HEK293 (cell line): ENCODE measurements at regions not wholly inside any gene's neighbourhood (a gene's known extent, or its start where the extent isn't known, plus 50 kb on each side); places are given as distances from the start of the nearest gene placed in this dataset.
A peak's percentile ranks its signal among the peaks of the same experiment; 100 is the strongest.

Experiments
- CTCF ChIA-PET: fragments of 350-600 bp; formaldehyde crosslinking; extraction: SDS; loops from one replicate; lab custom pipeline; 2021; ENCODE audit warnings: antibody characterized with exemption; lab: Yijun Ruan, JAX
- POLR2A ChIA-PET: fragments of 300-600 bp; formaldehyde crosslinking; extraction: SDS; loops from one replicate; lab custom pipeline; 2020; ENCODE audit warnings: antibody characterized with exemption, inconsistent platforms; lab: Yijun Ruan, JAX
- H3K27ac ChIP-seq: fragments of 200-500 bp; sonication (Bioruptor generic); 2 replicates; pipeline ENCODE4 v1.5.1; 2014; ENCODE audit warnings: low read depth, low read length, control low read depth, inconsistent platforms; ENCODE audit errors: extremely low read depth
- H3K36me3 ChIP-seq, 2 experiments: fragments of 200-500 bp in 1 of 2; sonication (Bioruptor generic) in 1 of 2; 1 replicate in 1 of 2; 2 replicates in 1 of 2; pipeline ENCODE4 v1.5.1; 2014 to 2017; ENCODE audit warnings: inconsistent platforms in 2 of 2, low read length in 2 of 2; ENCODE audit not compliant: control insufficient read depth in 2 of 2, insufficient read depth in 1 of 2
- H3K4me1 ChIP-seq: fragments of 200-500 bp; sonication (Bioruptor generic); 2 replicates; pipeline ENCODE4 v1.5.1; 2014; ENCODE audit warnings: mild to moderate bottlenecking, low read length, inconsistent platforms; ENCODE audit not compliant: control insufficient read depth, insufficient read depth
- H3K4me3 ChIP-seq: 2 replicates; pipeline ENCODE4 v1.5.1; 2011; ENCODE audit warnings: low read depth, mild to moderate bottlenecking, control low read depth, low read length, moderate library complexity
- H3K9me3 ChIP-seq: fragments of 200-500 bp; sonication (Bioruptor generic); 2 replicates; pipeline ENCODE4 v1.5.1; 2014; ENCODE audit warnings: low read depth, low read length, inconsistent platforms; ENCODE audit not compliant: control insufficient read depth, insufficient read depth
- BCL11A ChIP-seq: fragments of 450-650 bp; formaldehyde crosslinking; IDR thresholded peaks from 2 replicates; pipeline ENCODE4 v1.5.1; 2016; ENCODE audit warnings: low read depth, missing biosample characterization, missing genetic modification characterization
- KLF9 ChIP-seq: fragments of 450-650 bp; formaldehyde crosslinking; IDR thresholded peaks from 2 replicates; pipeline ENCODE4 v1.5.1; 2016; ENCODE audit warnings: missing biosample characterization, missing genetic modification characterization, low read depth
- YY2 ChIP-seq: fragments of 450-650 bp; formaldehyde crosslinking; IDR thresholded peaks from 2 replicates; pipeline ENCODE4 v1.5.1; 2016; ENCODE audit warnings: missing biosample characterization, missing genetic modification characterization
- ZBTB7A ChIP-seq: fragments of 450-650 bp; formaldehyde crosslinking; IDR thresholded peaks from 2 replicates; pipeline ENCODE4 v1.5.1; 2016; ENCODE audit warnings: low read depth, missing biosample characterization, missing genetic modification characterization
- ZBTB8A ChIP-seq: fragments of 450-650 bp; formaldehyde crosslinking; IDR thresholded peaks from 2 replicates; pipeline ENCODE4 v1.5.1; 2016; ENCODE audit warnings: missing biosample characterization, missing genetic modification characterization
- ZFP3 ChIP-seq: fragments of 450-650 bp; formaldehyde crosslinking; IDR thresholded peaks from 2 replicates; pipeline ENCODE4 v1.5.1; 2016; ENCODE audit warnings: low read depth, missing biosample characterization, missing genetic modification characterization
- ZNF132 ChIP-seq: fragments of 450-650 bp; formaldehyde crosslinking; IDR thresholded peaks from 2 replicates; pipeline ENCODE4 v1.5.1; 2017; ENCODE audit warnings: missing biosample characterization, missing genetic modification characterization, borderline replicate concordance
- ZNF157 ChIP-seq: fragments of 450-650 bp; formaldehyde crosslinking; IDR thresholded peaks from 2 replicates; pipeline ENCODE4 v1.5.1; 2016; ENCODE audit warnings: missing biosample characterization, missing genetic modification characterization
- ZNF302 ChIP-seq: fragments of 450-650 bp; formaldehyde crosslinking; IDR thresholded peaks from 2 replicates; pipeline ENCODE4 v1.5.1; 2016; ENCODE audit warnings: missing biosample characterization, missing genetic modification characterization, low read depth
- ZNF311 ChIP-seq: fragments of 450-650 bp; formaldehyde crosslinking; IDR thresholded peaks from 2 replicates; pipeline ENCODE4 v1.5.1; 2017; ENCODE audit warnings: missing biosample characterization, missing genetic modification characterization, borderline replicate concordance
- ZNF544 ChIP-seq: fragments of 450-650 bp; formaldehyde crosslinking; IDR thresholded peaks from 2 replicates; pipeline ENCODE4 v1.5.0; 2017; ENCODE audit warnings: missing biosample characterization, missing genetic modification characterization
- ZNF654 ChIP-seq: fragments of 450-650 bp; formaldehyde crosslinking; IDR thresholded peaks from 2 replicates; pipeline ENCODE4 v1.5.1; 2016; ENCODE audit warnings: low read depth, missing biosample characterization, missing genetic modification characterization
- ZSCAN16 ChIP-seq: fragments of 450-650 bp; formaldehyde crosslinking; IDR thresholded peaks from 2 replicates; pipeline ENCODE4 v1.5.1; 2016; ENCODE audit warnings: missing biosample characterization, missing genetic modification characterization
- ZXDB ChIP-seq: fragments of 450-650 bp; formaldehyde crosslinking; IDR thresholded peaks from 2 replicates; pipeline ENCODE4 v1.5.1; 2016; ENCODE audit warnings: missing biosample characterization, missing genetic modification characterization
- TF ChIP-seq, protein P1 (sequence below): fragments of 450-650 bp; formaldehyde crosslinking; IDR thresholded peaks from 2 replicates; pipeline ENCODE4 v1.5.1; 2017; ENCODE audit warnings: missing biosample characterization, missing genetic modification characterization
- TF ChIP-seq, protein P2 (sequence below): fragments of 450-650 bp; formaldehyde crosslinking; IDR thresholded peaks from 2 replicates; pipeline ENCODE4 v1.5.1; 2017; ENCODE audit warnings: missing biosample characterization, missing genetic modification characterization
- TF ChIP-seq, protein P3 (sequence below): fragments of 450-650 bp; formaldehyde crosslinking; IDR thresholded peaks from 2 replicates; pipeline ENCODE4 v1.5.0; 2017; ENCODE audit warnings: missing biosample characterization, missing genetic modification characterization, borderline replicate concordance
- TF ChIP-seq, protein P4 (sequence below): fragments of 450-650 bp; formaldehyde crosslinking; IDR thresholded peaks from 2 replicates; pipeline ENCODE4 v1.5.1; 2016; ENCODE audit warnings: missing biosample characterization, missing genetic modification characterization, low read depth
- TF ChIP-seq, protein P5 (sequence below): fragments of 450-650 bp; formaldehyde crosslinking; IDR thresholded peaks from 2 replicates; pipeline ENCODE4; 2016; ENCODE audit warnings: missing biosample characterization, missing genetic modification characterization

DNA sequence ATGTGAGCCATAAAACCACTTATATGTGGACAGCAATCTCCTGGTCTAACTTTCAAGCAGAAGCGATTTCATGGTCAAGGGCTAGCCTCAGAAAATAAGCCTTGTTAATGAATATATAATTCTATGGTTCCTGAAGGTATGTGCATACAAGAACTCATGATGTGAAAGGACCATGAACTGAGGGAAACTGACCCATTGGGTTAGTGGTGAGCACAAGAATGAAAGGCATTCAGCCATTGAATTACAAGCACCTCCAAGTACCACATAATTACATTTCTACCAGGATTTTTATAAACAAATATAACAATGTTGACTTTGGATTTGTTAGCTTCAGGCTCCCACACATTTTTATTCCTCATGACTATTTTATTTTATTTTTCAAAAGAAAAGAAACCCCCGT lies 459.0 kb downstream of the TLE4 start:
- H3K9me3 ChIP-seq: no peaks in the 10 kb centered on the region
- H3K4me3 ChIP-seq: no peak overlapping the region
- no peaks in the 10 kb centered on the region for H3K36me3 ChIP-seq
- CTCF ChIA-PET: no interaction called here
- no peaks in the 10 kb centered on the region for H3K4me1 ChIP-seq
- TF ChIP-seq, protein P1, sequence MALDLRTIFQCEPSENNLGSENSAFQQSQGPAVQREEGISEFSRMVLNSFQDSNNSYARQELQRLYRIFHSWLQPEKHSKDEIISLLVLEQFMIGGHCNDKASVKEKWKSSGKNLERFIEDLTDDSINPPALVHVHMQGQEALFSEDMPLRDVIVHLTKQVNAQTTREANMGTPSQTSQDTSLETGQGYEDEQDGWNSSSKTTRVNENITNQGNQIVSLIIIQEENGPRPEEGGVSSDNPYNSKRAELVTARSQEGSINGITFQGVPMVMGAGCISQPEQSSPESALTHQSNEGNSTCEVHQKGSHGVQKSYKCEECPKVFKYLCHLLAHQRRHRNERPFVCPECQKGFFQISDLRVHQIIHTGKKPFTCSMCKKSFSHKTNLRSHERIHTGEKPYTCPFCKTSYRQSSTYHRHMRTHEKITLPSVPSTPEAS (tag by site-specific recombination): no peak
- TF ChIP-seq, protein P2, sequence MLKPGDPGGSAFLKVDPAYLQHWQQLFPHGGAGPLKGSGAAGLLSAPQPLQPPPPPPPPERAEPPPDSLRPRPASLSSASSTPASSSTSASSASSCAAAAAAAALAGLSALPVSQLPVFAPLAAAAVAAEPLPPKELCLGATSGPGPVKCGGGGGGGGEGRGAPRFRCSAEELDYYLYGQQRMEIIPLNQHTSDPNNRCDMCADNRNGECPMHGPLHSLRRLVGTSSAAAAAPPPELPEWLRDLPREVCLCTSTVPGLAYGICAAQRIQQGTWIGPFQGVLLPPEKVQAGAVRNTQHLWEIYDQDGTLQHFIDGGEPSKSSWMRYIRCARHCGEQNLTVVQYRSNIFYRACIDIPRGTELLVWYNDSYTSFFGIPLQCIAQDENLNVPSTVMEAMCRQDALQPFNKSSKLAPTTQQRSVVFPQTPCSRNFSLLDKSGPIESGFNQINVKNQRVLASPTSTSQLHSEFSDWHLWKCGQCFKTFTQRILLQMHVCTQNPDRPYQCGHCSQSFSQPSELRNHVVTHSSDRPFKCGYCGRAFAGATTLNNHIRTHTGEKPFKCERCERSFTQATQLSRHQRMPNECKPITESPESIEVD (tag by site-specific recombination): no peak
- TF ChIP-seq, all 188 proteins: peak for 0
- POLR2A ChIA-PET: no interaction called here
- no peak overlapping the region for H3K27ac ChIP-seq

DNA sequence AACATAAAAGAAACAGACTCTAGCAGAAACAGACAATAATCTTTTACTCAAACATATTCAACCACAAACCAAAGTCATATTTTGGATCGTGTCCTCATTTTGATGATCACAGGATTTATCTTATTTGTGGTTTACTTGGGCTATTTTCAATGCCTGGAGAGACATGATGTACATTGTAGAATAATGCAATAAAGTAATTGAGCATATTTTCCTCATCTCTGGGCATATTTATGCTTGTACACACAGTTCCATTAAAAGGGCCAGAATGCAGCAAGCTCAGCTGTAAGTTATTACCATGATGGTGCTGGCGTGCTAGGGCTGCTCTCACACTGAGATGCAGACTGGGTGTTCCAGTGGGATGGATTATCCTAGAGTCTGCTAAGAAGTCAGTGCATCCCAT lies 456.7 kb downstream of the TLE4 start:
- H3K4me3 ChIP-seq: no peak overlapping the region
- H3K36me3 ChIP-seq: no peaks in the 10 kb centered on the region
- ChIA-PET CTCF (no interaction called here), POLR2A (no interaction called here)
- no peaks in the 10 kb centered on the region for H3K4me1 ChIP-seq
- H3K9me3 ChIP-seq: no peaks in the 10 kb centered on the region
- TF ChIP-seq KLF9 (tag by site-specific recombination) (no peak), ZNF157 (tag by site-specific recombination) (no peak), ZBTB7A (tag by site-specific recombination) (no peak), ZNF132 (no peak)
- TF ChIP-seq, protein P3, sequence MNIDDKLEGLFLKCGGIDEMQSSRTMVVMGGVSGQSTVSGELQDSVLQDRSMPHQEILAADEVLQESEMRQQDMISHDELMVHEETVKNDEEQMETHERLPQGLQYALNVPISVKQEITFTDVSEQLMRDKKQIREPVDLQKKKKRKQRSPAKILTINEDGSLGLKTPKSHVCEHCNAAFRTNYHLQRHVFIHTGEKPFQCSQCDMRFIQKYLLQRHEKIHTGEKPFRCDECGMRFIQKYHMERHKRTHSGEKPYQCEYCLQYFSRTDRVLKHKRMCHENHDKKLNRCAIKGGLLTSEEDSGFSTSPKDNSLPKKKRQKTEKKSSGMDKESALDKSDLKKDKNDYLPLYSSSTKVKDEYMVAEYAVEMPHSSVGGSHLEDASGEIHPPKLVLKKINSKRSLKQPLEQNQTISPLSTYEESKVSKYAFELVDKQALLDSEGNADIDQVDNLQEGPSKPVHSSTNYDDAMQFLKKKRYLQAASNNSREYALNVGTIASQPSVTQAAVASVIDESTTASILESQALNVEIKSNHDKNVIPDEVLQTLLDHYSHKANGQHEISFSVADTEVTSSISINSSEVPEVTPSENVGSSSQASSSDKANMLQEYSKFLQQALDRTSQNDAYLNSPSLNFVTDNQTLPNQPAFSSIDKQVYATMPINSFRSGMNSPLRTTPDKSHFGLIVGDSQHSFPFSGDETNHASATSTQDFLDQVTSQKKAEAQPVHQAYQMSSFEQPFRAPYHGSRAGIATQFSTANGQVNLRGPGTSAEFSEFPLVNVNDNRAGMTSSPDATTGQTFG (tag by site-specific recombination): no peak
- H3K27ac ChIP-seq: no peak overlapping the region

DNA sequence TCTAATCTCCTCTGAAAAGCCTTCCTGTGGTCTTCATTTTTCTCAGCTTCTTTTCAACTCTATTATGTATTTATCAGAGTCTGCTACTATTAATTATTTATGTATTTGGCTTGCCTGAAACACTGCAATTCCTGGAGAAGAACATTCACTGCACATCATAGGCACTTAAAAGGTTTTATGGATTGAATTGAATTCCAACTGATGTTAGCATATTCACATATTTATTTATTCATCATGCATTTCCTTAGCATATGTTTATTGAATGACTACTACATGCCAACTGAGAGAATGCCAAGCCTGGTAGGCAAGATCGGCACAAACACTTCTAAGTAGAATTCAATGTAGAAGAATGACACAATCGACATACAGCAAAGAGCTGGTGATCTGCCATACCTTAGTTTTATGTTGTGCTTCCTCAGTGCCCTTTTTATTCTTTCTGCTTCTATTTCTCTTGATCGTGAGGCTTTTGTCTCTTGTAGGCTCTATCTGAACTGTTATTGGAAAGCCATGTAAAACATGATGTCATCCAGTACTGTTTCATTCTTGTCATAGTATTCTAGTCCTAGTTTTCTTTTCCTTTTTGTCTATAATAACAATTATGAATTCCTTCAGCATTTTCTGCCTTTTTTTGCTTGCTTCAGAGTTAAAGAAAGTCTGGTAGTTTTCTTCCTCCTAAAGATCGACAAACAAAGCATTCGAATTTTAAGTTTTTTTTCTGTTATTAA lies 454.2 kb downstream of the TLE4 start:
- CTCF ChIA-PET: no interaction called here
- TF ChIP-seq, protein P4, sequence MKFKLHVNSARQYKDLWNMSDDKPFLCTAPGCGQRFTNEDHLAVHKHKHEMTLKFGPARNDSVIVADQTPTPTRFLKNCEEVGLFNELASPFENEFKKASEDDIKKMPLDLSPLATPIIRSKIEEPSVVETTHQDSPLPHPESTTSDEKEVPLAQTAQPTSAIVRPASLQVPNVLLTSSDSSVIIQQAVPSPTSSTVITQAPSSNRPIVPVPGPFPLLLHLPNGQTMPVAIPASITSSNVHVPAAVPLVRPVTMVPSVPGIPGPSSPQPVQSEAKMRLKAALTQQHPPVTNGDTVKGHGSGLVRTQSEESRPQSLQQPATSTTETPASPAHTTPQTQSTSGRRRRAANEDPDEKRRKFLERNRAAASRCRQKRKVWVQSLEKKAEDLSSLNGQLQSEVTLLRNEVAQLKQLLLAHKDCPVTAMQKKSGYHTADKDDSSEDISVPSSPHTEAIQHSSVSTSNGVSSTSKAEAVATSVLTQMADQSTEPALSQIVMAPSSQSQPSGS (tag by site-specific recombination): peak; percentile 59
- TF ChIP-seq ZXDB (tag by site-specific recombination): no peak
- TF ChIP-seq, all 188 proteins: peak for 1
- no peaks in the 10 kb centered on the region for H3K36me3 ChIP-seq
- POLR2A ChIA-PET: no interaction called here
- H3K27ac ChIP-seq: no peak overlapping the region
- H3K4me3 ChIP-seq: no peak overlapping the region
- no peaks in the 10 kb centered on the region for H3K9me3 ChIP-seq
- H3K4me1 ChIP-seq: no peaks in the 10 kb centered on the region

DNA sequence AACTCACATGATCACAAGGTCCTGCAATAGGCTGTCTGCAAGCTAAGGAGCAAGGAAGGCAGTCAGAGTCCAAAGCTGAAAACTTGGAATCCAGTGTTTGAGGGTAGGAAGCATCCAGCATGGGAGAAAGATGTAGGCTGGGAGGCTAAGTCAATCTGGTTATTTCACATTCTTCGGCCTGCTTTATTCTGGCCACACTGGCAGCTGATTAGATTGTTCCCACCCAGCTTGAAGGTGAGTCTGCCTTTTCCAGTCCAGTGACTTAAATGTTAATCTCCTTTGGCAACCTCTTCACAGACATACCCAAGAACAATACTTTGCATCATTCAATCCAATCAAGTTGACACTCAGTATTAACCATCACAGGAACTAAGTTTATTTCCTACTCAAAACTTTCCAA lies 453.4 kb downstream of the TLE4 start:
- ChIA-PET POLR2A (no interaction called here), CTCF (no interaction called here)
- H3K9me3 ChIP-seq: no peaks in the 10 kb centered on the region
- H3K36me3 ChIP-seq: no peaks in the 10 kb centered on the region
- no peak overlapping the region for H3K27ac ChIP-seq
- H3K4me1 ChIP-seq: no peaks in the 10 kb centered on the region
- no peak overlapping the region for H3K4me3 ChIP-seq
- TF ChIP-seq ZNF132 (no peak), ZNF654 (tag by site-specific recombination) (no peak), ZNF302 (tag by site-specific recombination) (no peak), ZNF311 (tag by site-specific recombination) (no peak), ZSCAN16 (tag by site-specific recombination) (no peak), YY2 (tag by site-specific recombination) (no peak), ZNF544 (tag by site-specific recombination) (no peak), ZBTB8A (no peak), ZBTB7A (tag by site-specific recombination) (no peak), ZFP3 (tag by site-specific recombination) (no peak), BCL11A (tag by site-specific recombination) (no peak)
- TF ChIP-seq, protein P5, sequence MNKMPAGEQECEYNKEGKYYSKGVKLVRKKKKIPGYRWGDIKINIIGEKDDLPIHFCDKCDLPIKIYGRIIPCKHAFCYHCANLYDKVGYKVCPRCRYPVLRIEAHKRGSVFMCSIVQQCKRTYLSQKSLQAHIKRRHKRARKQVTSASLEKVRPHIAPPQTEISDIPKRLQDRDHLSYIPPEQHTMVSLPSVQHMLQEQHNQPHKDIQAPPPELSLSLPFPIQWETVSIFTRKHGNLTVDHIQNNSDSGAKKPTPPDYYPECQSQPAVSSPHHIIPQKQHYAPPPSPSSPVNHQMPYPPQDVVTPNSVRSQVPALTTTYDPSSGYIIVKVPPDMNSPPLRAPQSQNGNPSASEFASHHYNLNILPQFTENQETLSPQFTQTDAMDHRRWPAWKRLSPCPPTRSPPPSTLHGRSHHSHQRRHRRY (tag by site-specific recombination): no peak
